HL-60 (cell line): ENCODE measurements at regions not wholly inside any gene's neighbourhood (a gene's known extent, or its start where the extent isn't known, plus 50 kb on each side); places are given as distances from the start of the nearest gene placed in this dataset.

ENCODE experiments used
- DNase-seq, 2 experiments: peaks; one replicate each; pipeline ENCODE4 v3.0.0-alpha.2; 2010 to 2020; ENCODE audit warnings: low read depth in 1 of 2, low spot score in 1 of 2
- H3K27ac ChIP-seq: fragments of 250-450 bp; sonication (Bioruptor Pico); replicated peaks from 2 replicates; pipeline ENCODE4 v1.5.1; 2020; ENCODE audit warnings: mild to moderate bottlenecking, moderate library complexity
- H3K27me3 ChIP-seq: fragments of 250-450 bp; sonication (Bioruptor Pico); 2 replicates; pipeline ENCODE4 v1.5.1; 2021; ENCODE audit warnings: mild to moderate bottlenecking, moderate library complexity; ENCODE audit not compliant: insufficient read depth, poor library complexity, severe bottlenecking
- H3K4me3 ChIP-seq: replicated peaks from 2 replicates; pipeline ENCODE4 v1.5.1; 2011; ENCODE audit warnings: mild to moderate bottlenecking, control low read depth, low read length; ENCODE audit not compliant: insufficient read depth
- GABPA ChIP-seq: IDR thresholded peaks from 2 replicates; pipeline ENCODE4 v1.6.1; 2012; ENCODE audit warnings: low read depth
- POLR2AphosphoS5 ChIP-seq: IDR thresholded peaks from 2 replicates; pipeline ENCODE4 v1.6.1; 2012; ENCODE audit warnings: low read depth
- SPI1 ChIP-seq: IDR thresholded peaks from 2 replicates; pipeline ENCODE4 v1.6.1; 2012; ENCODE audit warnings: low read depth, mild to moderate bottlenecking, borderline replicate concordance
- TF ChIP-seq, protein P1 (sequence below): IDR thresholded peaks from one replicate; pipeline ENCODE4 v1.5.1; 2011; ENCODE audit warnings: low read length, control low read depth, inconsistent platforms; ENCODE audit not compliant: insufficient read depth
- TF ChIP-seq, protein P2 (sequence below): IDR thresholded peaks from 2 replicates; pipeline ENCODE4 v1.6.1; 2012; ENCODE audit warnings: low read depth; ENCODE audit not compliant: insufficient replicate concordance

DNA sequence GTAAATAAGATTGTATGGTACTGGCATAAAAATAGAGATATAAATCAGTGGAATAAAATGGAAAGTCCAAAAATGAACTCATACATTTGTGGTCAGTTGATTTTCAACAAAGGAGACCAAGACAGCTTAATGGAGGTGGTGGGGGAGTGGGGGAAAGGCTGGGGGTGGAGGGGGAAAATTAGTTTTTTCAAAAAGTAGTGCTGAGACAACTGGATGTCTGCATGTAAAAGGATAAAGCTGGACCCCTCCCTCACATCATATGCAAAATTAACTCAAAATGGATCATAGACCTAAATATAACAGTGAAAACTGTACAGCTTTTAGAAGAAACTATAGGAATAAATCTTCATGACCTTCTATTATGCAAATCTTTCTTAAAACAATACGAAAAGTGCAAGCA, 107.0 kb downstream of the HMHB1 start:
- TF ChIP-seq POLR2AphosphoS5: no peak
- no peak for TF ChIP-seq SPI1
- no peak for TF ChIP-seq GABPA
- TF ChIP-seq, protein P1, sequence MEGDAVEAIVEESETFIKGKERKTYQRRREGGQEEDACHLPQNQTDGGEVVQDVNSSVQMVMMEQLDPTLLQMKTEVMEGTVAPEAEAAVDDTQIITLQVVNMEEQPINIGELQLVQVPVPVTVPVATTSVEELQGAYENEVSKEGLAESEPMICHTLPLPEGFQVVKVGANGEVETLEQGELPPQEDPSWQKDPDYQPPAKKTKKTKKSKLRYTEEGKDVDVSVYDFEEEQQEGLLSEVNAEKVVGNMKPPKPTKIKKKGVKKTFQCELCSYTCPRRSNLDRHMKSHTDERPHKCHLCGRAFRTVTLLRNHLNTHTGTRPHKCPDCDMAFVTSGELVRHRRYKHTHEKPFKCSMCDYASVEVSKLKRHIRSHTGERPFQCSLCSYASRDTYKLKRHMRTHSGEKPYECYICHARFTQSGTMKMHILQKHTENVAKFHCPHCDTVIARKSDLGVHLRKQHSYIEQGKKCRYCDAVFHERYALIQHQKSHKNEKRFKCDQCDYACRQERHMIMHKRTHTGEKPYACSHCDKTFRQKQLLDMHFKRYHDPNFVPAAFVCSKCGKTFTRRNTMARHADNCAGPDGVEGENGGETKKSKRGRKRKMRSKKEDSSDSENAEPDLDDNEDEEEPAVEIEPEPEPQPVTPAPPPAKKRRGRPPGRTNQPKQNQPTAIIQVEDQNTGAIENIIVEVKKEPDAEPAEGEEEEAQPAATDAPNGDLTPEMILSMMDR: no peak
- TF ChIP-seq, protein P2, sequence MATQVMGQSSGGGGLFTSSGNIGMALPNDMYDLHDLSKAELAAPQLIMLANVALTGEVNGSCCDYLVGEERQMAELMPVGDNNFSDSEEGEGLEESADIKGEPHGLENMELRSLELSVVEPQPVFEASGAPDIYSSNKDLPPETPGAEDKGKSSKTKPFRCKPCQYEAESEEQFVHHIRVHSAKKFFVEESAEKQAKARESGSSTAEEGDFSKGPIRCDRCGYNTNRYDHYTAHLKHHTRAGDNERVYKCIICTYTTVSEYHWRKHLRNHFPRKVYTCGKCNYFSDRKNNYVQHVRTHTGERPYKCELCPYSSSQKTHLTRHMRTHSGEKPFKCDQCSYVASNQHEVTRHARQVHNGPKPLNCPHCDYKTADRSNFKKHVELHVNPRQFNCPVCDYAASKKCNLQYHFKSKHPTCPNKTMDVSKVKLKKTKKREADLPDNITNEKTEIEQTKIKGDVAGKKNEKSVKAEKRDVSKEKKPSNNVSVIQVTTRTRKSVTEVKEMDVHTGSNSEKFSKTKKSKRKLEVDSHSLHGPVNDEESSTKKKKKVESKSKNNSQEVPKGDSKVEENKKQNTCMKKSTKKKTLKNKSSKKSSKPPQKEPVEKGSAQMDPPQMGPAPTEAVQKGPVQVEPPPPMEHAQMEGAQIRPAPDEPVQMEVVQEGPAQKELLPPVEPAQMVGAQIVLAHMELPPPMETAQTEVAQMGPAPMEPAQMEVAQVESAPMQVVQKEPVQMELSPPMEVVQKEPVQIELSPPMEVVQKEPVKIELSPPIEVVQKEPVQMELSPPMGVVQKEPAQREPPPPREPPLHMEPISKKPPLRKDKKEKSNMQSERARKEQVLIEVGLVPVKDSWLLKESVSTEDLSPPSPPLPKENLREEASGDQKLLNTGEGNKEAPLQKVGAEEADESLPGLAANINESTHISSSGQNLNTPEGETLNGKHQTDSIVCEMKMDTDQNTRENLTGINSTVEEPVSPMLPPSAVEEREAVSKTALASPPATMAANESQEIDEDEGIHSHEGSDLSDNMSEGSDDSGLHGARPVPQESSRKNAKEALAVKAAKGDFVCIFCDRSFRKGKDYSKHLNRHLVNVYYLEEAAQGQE: no peak

DNA sequence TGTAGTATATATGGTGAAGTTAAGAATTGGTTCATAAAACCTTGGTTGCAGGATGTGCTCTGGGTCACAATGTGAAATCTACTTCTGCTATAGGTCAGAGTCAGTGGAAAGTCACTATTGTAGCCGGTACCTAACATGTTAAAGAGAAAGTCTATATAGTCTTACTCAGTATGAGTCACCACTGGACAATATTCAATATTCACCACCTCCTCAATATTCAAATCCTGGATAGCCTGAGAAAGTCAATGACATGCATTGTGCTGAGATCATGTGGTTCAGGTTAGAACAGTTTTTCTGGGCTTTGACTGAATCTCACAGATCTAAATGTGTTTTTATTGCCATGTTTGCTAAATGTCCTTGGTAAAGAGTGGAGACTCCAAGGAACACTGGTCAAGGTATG, 108.8 kb downstream of the HMHB1 start:
- TF ChIP-seq GABPA: no peak
- TF ChIP-seq, protein P2: no peak
- TF ChIP-seq, protein P1: no peak
- no peak for TF ChIP-seq POLR2AphosphoS5
- no peak for TF ChIP-seq SPI1
- Histone ChIP-seq H3K27ac (no peak overlapping the region), H3K4me3 (no peak overlapping the region), H3K27me3 (no peaks in the 10 kb centered on the region)
- DNase-seq: no peak

More for the DNA sequence above, 107.0 kb downstream of the HMHB1 start:
- Histone ChIP-seq H3K27me3 (no peaks in the 10 kb centered on the region), H3K27ac (no peak overlapping the region), H3K4me3 (no peak overlapping the region)
- no peak for DNase-seq

DNA sequence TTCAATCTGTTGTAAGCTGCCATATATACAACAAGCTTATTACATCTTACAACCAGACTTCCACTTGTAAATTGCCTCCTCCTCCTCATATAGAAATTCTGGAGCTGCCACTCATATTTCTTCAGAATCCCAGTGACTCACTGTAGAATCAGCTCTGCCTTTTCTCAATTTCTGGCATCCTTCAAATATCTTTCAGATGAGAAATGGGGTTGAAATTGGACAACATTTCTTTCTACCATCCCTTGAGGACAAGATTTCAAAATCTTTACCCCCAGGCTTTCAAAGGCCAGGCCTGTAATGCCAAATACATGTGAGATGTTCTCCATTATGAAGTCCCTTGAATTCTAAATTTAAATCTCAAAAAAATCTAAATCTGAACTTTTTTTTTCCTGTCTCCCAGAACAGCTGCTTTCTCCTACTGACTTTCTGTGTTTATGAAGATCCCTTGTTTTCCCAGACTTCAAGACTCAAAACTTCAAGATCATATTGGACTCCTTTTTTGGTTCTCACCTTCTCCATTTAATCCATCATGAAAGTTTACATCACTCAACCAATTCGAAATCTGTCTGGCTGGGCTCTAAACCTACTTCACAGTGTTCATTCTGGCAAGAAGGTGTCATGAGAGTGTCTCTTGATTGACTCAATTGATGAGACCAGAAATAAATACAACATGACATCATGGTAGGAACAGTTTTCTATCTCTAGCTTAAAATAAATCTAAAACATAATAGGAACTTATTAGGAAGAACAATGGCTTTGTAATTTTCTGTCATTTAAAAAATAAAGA, 109.8 kb downstream of the HMHB1 start:
- Histone ChIP-seq H3K27me3 (no peaks in the 10 kb centered on the region), H3K27ac (no peak overlapping the region), H3K4me3 (no peak overlapping the region)
- no peak for DNase-seq
- TF ChIP-seq SPI1: no peak

DNA sequence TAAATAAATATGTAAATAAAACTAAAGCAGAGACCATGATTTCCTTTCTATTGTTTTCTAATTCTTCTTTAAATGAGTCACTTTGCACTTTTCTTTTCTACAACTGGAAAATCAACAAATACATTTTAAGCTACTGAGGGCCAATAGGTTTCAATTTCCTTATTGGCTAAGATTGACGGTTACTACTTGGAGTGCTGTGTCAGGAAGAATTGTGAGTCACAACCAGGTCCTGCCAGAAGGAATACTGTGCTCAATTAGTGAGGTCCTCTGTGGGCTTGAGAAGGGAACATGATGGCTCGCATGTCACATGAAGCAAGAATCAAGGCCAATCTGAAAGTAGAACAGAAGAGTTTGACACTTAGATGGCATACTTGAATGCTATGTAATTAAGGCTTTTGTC, 110.8 kb downstream of the HMHB1 start:
- H3K4me3 ChIP-seq: no peak overlapping the region
- no peak overlapping the region for H3K27ac ChIP-seq
- TF ChIP-seq, protein P1: no peak
- no peak for TF ChIP-seq SPI1
- H3K27me3 ChIP-seq: no peaks in the 10 kb centered on the region
- no peak for DNase-seq
